NT2/D1 (cell line): ENCODE measurements at regions not wholly inside any gene's neighbourhood (a gene's known extent, or its start where the extent isn't known, plus 50 kb on each side); places are given as distances from the start of the nearest gene placed in this dataset.
"Not testable (repeated sequence)": the region's sequence is repeated elsewhere in the genome, so short reads cannot be mapped to it uniquely, and the experiment has no call there.

Experiments used
- YY1 ChIP-seq: IDR thresholded peaks from 2 replicates; pipeline ENCODE4 v1.6.1; 2011; ENCODE audit not compliant: insufficient read length, insufficient read depth
- ZNF274 ChIP-seq: IDR thresholded peaks from 2 replicates; pipeline ENCODE4 v1.6.1; 2011; ENCODE audit warnings: mild to moderate bottlenecking, low read depth, low read length

GRCh38 chr5:164152539-164152938, 647.1 kb downstream of the MAT2B start:
- not testable (repeated sequence) for TF ChIP-seq ZNF274, YY1
